ENCODE measurements at regions not wholly inside any gene's neighbourhood (a gene's known extent, or its start where the extent isn't known, plus 50 kb on each side); places are given as distances from the start of the nearest gene placed in this dataset.

GRCh38 chr13:42409075-42409474, 137.1 kb downstream of the AKAP11 start:
- FAIRE-seq: no peak
- Histone ChIP-seq H3K27me3 (ENCODE audit: control insufficient read depth in 3 of 3, insufficient read depth in 3 of 3, low read length in 3 of 3) (no peaks in the 10 kb centered on the region), H3K4me1 (ENCODE audit: control insufficient read depth in 3 of 3, insufficient read depth in 2 of 3, low read depth in 1 of 3, low read length in 2 of 3) (peaks cover 0 to 5% (median 0%) of the 10 kb centered on the region in 3 donors), H3K4me3 (ENCODE audit: low read depth in 1 of 3, low read length in 3 of 3) (no peak overlapping the region), H3K36me3 (ENCODE audit: control insufficient read depth in 3 of 3, insufficient read depth in 2 of 3, low read depth in 1 of 3, low read length in 3 of 3) (no peaks in the 10 kb centered on the region), H3K27ac (ENCODE audit: low read depth in 1 of 3, low read length in 2 of 3) (no peak overlapping the region), H3K9me3 (ENCODE audit: control insufficient read depth in 2 of 2, insufficient read depth in 1 of 2, low read depth in 1 of 2, low read length in 1 of 2) (no peaks in the 10 kb centered on the region)
- WGBS, 3 donors: 17 to 60% (median 28%) methylated on average over 3 of the region's 3 CpGs
- DNase-seq: no peak

GRCh38 chr13:42409551-42409950, 137.6 kb downstream of the AKAP11 start:
- H3K36me3 ChIP-seq (ENCODE audit: control insufficient read depth in 3 of 3, insufficient read depth in 2 of 3, low read depth in 1 of 3, low read length in 3 of 3): no peaks in the 10 kb centered on the region
- H3K27me3 ChIP-seq (ENCODE audit: control insufficient read depth in 3 of 3, insufficient read depth in 3 of 3, low read length in 3 of 3): no peaks in the 10 kb centered on the region
- DNase-seq (no peak), FAIRE-seq (no peak)
- H3K4me3 ChIP-seq (ENCODE audit: low read depth in 1 of 3, low read length in 3 of 3): no peak overlapping the region
- no peak overlapping the region for H3K27ac ChIP-seq (ENCODE audit: low read depth in 1 of 3, low read length in 2 of 3)
- H3K4me1 ChIP-seq (ENCODE audit: control insufficient read depth in 3 of 3, insufficient read depth in 2 of 3, low read depth in 1 of 3, low read length in 2 of 3): peaks cover 0 to 5% (median 0%) of the 10 kb centered on the region in 3 donors
- no peaks in the 10 kb centered on the region for H3K9me3 ChIP-seq (ENCODE audit: control insufficient read depth in 2 of 2, insufficient read depth in 1 of 2, low read depth in 1 of 2, low read length in 1 of 2)

- FAIRE-seq (peak; percentile 5), DNase-seq (no peak)
- no peaks in the 10 kb centered on the region for H3K27me3 ChIP-seq (ENCODE audit: control insufficient read depth in 3 of 3, insufficient read depth in 3 of 3, low read length in 3 of 3)
- no peaks in the 10 kb centered on the region for H3K4me1 ChIP-seq (ENCODE audit: control insufficient read depth in 3 of 3, insufficient read depth in 2 of 3, low read depth in 1 of 3, low read length in 2 of 3)
- H3K36me3 ChIP-seq (ENCODE audit: control insufficient read depth in 3 of 3, insufficient read depth in 2 of 3, low read depth in 1 of 3, low read length in 3 of 3): no peaks in the 10 kb centered on the region
- H3K4me3 ChIP-seq (ENCODE audit: low read depth in 1 of 3, low read length in 3 of 3): no peak overlapping the region
- no peak overlapping the region for H3K27ac ChIP-seq (ENCODE audit: low read depth in 1 of 3, low read length in 2 of 3)
- H3K9me3 ChIP-seq (ENCODE audit: control insufficient read depth in 2 of 2, insufficient read depth in 1 of 2, low read depth in 1 of 2, low read length in 1 of 2): no peaks in the 10 kb centered on the region
- 78 to 86% (median 84%) methylated on average over 5 of the region's 5 CpGs for WGBS, 3 donors
Measured at GRCh38 chr13:42412812-42413483, 141.0 kb downstream of the AKAP11 start.

- FAIRE-seq: no peak
- Histone ChIP-seq H3K27ac (ENCODE audit: low read depth in 1 of 3, low read length in 2 of 3) (no peak overlapping the region), H3K9me3 (ENCODE audit: control insufficient read depth in 2 of 2, insufficient read depth in 1 of 2, low read depth in 1 of 2, low read length in 1 of 2) (no peaks in the 10 kb centered on the region), H3K4me1 (ENCODE audit: control insufficient read depth in 3 of 3, insufficient read depth in 2 of 3, low read depth in 1 of 3, low read length in 2 of 3) (no peaks in the 10 kb centered on the region), H3K36me3 (ENCODE audit: control insufficient read depth in 3 of 3, insufficient read depth in 2 of 3, low read depth in 1 of 3, low read length in 3 of 3) (no peaks in the 10 kb centered on the region), H3K27me3 (ENCODE audit: control insufficient read depth in 3 of 3, insufficient read depth in 3 of 3, low read length in 3 of 3) (no peaks in the 10 kb centered on the region), H3K4me3 (ENCODE audit: low read depth in 1 of 3, low read length in 3 of 3) (no peak overlapping the region)
- WGBS, 3 donors: 74 to 91% (median 85%) methylated on average over 3 of the region's 3 CpGs
- no peak for DNase-seq
Measured at GRCh38 chr13:42413484-42413815, 141.5 kb downstream of the AKAP11 start.

GRCh38 chr13:42417626-42418025, 145.7 kb downstream of the AKAP11 start:
- no peak for FAIRE-seq
- H3K27me3 ChIP-seq (ENCODE audit: control insufficient read depth in 3 of 3, insufficient read depth in 3 of 3, low read length in 3 of 3): no peaks in the 10 kb centered on the region
- WGBS, 3 donors: 68 to 78% (median 70%) methylated on average over 3 of the region's 3 CpGs

GRCh38 chr13:42418184-42418583, 146.2 kb downstream of the AKAP11 start:
- Histone ChIP-seq H3K27me3 (ENCODE audit: control insufficient read depth in 3 of 3, insufficient read depth in 3 of 3, low read length in 3 of 3) (no peaks in the 10 kb centered on the region), H3K4me3 (ENCODE audit: low read depth in 1 of 3, low read length in 3 of 3) (no peak overlapping the region), H3K9me3 (ENCODE audit: control insufficient read depth in 2 of 2, insufficient read depth in 1 of 2, low read depth in 1 of 2, low read length in 1 of 2) (no peaks in the 10 kb centered on the region), H3K36me3 (ENCODE audit: control insufficient read depth in 3 of 3, insufficient read depth in 2 of 3, low read depth in 1 of 3, low read length in 3 of 3) (no peaks in the 10 kb centered on the region), H3K4me1 (ENCODE audit: control insufficient read depth in 3 of 3, insufficient read depth in 2 of 3, low read depth in 1 of 3, low read length in 2 of 3) (no peaks in the 10 kb centered on the region), H3K27ac (ENCODE audit: low read depth in 1 of 3, low read length in 2 of 3) (no peak overlapping the region)
- 74 to 86% (median 77%) methylated on average over 2 of the region's 2 CpGs for WGBS, 3 donors
- no peak for DNase-seq
- no peak for FAIRE-seq

More at GRCh38 chr13:42417626-42418025, 145.7 kb downstream of the AKAP11 start:
- no peaks in the 10 kb centered on the region for H3K4me1 ChIP-seq (ENCODE audit: control insufficient read depth in 3 of 3, insufficient read depth in 2 of 3, low read depth in 1 of 3, low read length in 2 of 3)
- H3K9me3 ChIP-seq (ENCODE audit: control insufficient read depth in 2 of 2, insufficient read depth in 1 of 2, low read depth in 1 of 2, low read length in 1 of 2): no peaks in the 10 kb centered on the region
- H3K27ac ChIP-seq (ENCODE audit: low read depth in 1 of 3, low read length in 2 of 3): no peak overlapping the region
- DNase-seq: no peak
- H3K4me3 ChIP-seq (ENCODE audit: low read depth in 1 of 3, low read length in 3 of 3): no peak overlapping the region
- no peaks in the 10 kb centered on the region for H3K36me3 ChIP-seq (ENCODE audit: control insufficient read depth in 3 of 3, insufficient read depth in 2 of 3, low read depth in 1 of 3, low read length in 3 of 3)

- no peak for DNase-seq
- H3K4me3 ChIP-seq (ENCODE audit: low read depth in 1 of 3, low read length in 3 of 3): no peak overlapping the region
- no peak for FAIRE-seq
- no peaks in the 10 kb centered on the region for H3K9me3 ChIP-seq (ENCODE audit: control insufficient read depth in 2 of 2, insufficient read depth in 1 of 2, low read depth in 1 of 2, low read length in 1 of 2)
- no peak overlapping the region for H3K27ac ChIP-seq (ENCODE audit: low read depth in 1 of 3, low read length in 2 of 3)
- H3K4me1 ChIP-seq (ENCODE audit: control insufficient read depth in 3 of 3, insufficient read depth in 2 of 3, low read depth in 1 of 3, low read length in 2 of 3): no peaks in the 10 kb centered on the region
- no peaks in the 10 kb centered on the region for H3K27me3 ChIP-seq (ENCODE audit: control insufficient read depth in 3 of 3, insufficient read depth in 3 of 3, low read length in 3 of 3)
- WGBS, 3 donors: 70 to 75% (median 75%) methylated on average over 2 of the region's 2 CpGs
- H3K36me3 ChIP-seq (ENCODE audit: control insufficient read depth in 3 of 3, insufficient read depth in 2 of 3, low read depth in 1 of 3, low read length in 3 of 3): no peaks in the 10 kb centered on the region
Measured at GRCh38 chr13:42420304-42420703, 148.4 kb downstream of the AKAP11 start.

- DNase-seq (no peak), FAIRE-seq (no peak)
- Histone ChIP-seq H3K36me3 (ENCODE audit: control insufficient read depth in 3 of 3, insufficient read depth in 2 of 3, low read depth in 1 of 3, low read length in 3 of 3) (no peaks in the 10 kb centered on the region), H3K9me3 (ENCODE audit: control insufficient read depth in 2 of 2, insufficient read depth in 1 of 2, low read depth in 1 of 2, low read length in 1 of 2) (no peaks in the 10 kb centered on the region), H3K4me1 (ENCODE audit: control insufficient read depth in 3 of 3, insufficient read depth in 2 of 3, low read depth in 1 of 3, low read length in 2 of 3) (no peaks in the 10 kb centered on the region), H3K27me3 (ENCODE audit: control insufficient read depth in 3 of 3, insufficient read depth in 3 of 3, low read length in 3 of 3) (no peaks in the 10 kb centered on the region), H3K4me3 (ENCODE audit: low read depth in 1 of 3, low read length in 3 of 3) (no peak overlapping the region), H3K27ac (ENCODE audit: low read depth in 1 of 3, low read length in 2 of 3) (no peak overlapping the region)
- WGBS, 3 donors: 68 to 82% (median 72%) methylated on average over 2 of the region's 2 CpGs
Measured at GRCh38 chr13:42422681-42423080, 150.7 kb downstream of the AKAP11 start.

- Histone ChIP-seq H3K9me3 (ENCODE audit: control insufficient read depth in 2 of 2, insufficient read depth in 1 of 2, low read depth in 1 of 2, low read length in 1 of 2) (no peaks in the 10 kb centered on the region), H3K27me3 (ENCODE audit: control insufficient read depth in 3 of 3, insufficient read depth in 3 of 3, low read length in 3 of 3) (no peaks in the 10 kb centered on the region), H3K4me1 (ENCODE audit: control insufficient read depth in 3 of 3, insufficient read depth in 2 of 3, low read depth in 1 of 3, low read length in 2 of 3) (no peaks in the 10 kb centered on the region), H3K4me3 (ENCODE audit: low read depth in 1 of 3, low read length in 3 of 3) (no peak overlapping the region), H3K36me3 (ENCODE audit: control insufficient read depth in 3 of 3, insufficient read depth in 2 of 3, low read depth in 1 of 3, low read length in 3 of 3) (no peaks in the 10 kb centered on the region), H3K27ac (ENCODE audit: low read depth in 1 of 3, low read length in 2 of 3) (no peak overlapping the region)
- 92 to 97% (median 97%) methylated on average over 2 of the region's 2 CpGs for WGBS, 3 donors
- FAIRE-seq (no peak), DNase-seq (no peak)
Measured at GRCh38 chr13:42424182-42424581, 149.8 kb upstream of the TNFSF11 start.

All from small intestine (tissue), 7 donors.